HepG2 (cell line): ENCODE measurements at regions not wholly inside any gene's neighbourhood (a gene's known extent, or its start where the extent isn't known, plus 50 kb on each side); places are given as distances from the start of the nearest gene placed in this dataset.

Experiments
- BHLHE40 ChIP-seq: IDR thresholded peaks from 2 replicates; pipeline ENCODE4 v1.6.1; 2011; ENCODE audit warnings: low read length, improper control_type of control experiment
- CTCF ChIP-seq: sonication (generic); formaldehyde crosslinking; IDR thresholded peaks from 2 replicates; pipeline ENCODE4 v1.5.0; 2020; ENCODE audit warnings: mild to moderate bottlenecking, missing genetic modification reagents, moderate library complexity
- ETV6 ChIP-seq: sonication (generic); formaldehyde crosslinking; conservative IDR thresholded peaks from 2 replicates; pipeline ENCODE4 v1.4.0; 2020; ENCODE audit warnings: missing genetic modification reagents
- HCFC1 ChIP-seq: fragments of 150-350 bp; IDR thresholded peaks from 2 replicates; pipeline ENCODE4 v1.6.1; 2014; ENCODE audit warnings: low read depth, low read length
- KMT2B ChIP-seq: IDR thresholded peaks from 2 replicates; pipeline ENCODE4 v1.6.1; 2016; ENCODE audit warnings: missing genetic modification reagents, missing compliant biosample characterization
- SIN3A ChIP-seq: IDR thresholded peaks from 2 replicates; pipeline ENCODE4 v1.6.1; 2011; ENCODE audit warnings: low read depth, mild to moderate bottlenecking, control low read depth, low read length, borderline replicate concordance
- ZNF816 ChIP-seq: sonication (generic); formaldehyde crosslinking; IDR thresholded peaks from 2 replicates; pipeline ENCODE4 v1.8.0; 2022; ENCODE audit warnings: missing genetic modification reagents, mild to moderate bottlenecking, borderline replicate concordance
- ZSCAN30 ChIP-seq: sonication (generic); formaldehyde crosslinking; IDR thresholded peaks from 2 replicates; pipeline ENCODE4 v1.5.0; 2020; ENCODE audit warnings: mild to moderate bottlenecking, missing genetic modification reagents
- TF ChIP-seq, protein P1 (sequence below): sonication (generic); formaldehyde crosslinking; conservative IDR thresholded peaks from 2 replicates; pipeline ENCODE4 v1.4.0; 2020; ENCODE audit warnings: missing genetic modification reagents

- TF ChIP-seq ETV6 (no peak), HCFC1 (no peak), BHLHE40 (no peak), KMT2B (CRISPR knock-in tag) (no peak), ZNF816 (CRISPR knock-in tag) (no peak), ZSCAN30 (no peak), CTCF (CRISPR knock-in tag) (no peak), SIN3A (no peak)
- TF ChIP-seq, protein P1, sequence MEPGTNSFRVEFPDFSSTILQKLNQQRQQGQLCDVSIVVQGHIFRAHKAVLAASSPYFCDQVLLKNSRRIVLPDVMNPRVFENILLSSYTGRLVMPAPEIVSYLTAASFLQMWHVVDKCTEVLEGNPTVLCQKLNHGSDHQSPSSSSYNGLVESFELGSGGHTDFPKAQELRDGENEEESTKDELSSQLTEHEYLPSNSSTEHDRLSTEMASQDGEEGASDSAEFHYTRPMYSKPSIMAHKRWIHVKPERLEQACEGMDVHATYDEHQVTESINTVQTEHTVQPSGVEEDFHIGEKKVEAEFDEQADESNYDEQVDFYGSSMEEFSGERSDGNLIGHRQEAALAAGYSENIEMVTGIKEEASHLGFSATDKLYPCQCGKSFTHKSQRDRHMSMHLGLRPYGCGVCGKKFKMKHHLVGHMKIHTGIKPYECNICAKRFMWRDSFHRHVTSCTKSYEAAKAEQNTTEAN (CRISPR knock-in tag), result no peak
Observed at GRCh38 chr2:149670086-149670485, 82.5 kb upstream of the MMADHC start.
